ENCODE measurements at regions not wholly inside any gene's neighbourhood (a gene's known extent, or its start where the extent isn't known, plus 50 kb on each side); places are given as distances from the start of the nearest gene placed in this dataset.
"Not testable (repeated sequence)": the region's sequence is repeated elsewhere in the genome, so short reads cannot be mapped to it uniquely, and the experiment has no call there.

- DNase-seq = not testable (repeated sequence)
Measured at GRCh38 chr2:66094689-66095088, 340.2 kb upstream of the MEIS1 start.

DNA sequence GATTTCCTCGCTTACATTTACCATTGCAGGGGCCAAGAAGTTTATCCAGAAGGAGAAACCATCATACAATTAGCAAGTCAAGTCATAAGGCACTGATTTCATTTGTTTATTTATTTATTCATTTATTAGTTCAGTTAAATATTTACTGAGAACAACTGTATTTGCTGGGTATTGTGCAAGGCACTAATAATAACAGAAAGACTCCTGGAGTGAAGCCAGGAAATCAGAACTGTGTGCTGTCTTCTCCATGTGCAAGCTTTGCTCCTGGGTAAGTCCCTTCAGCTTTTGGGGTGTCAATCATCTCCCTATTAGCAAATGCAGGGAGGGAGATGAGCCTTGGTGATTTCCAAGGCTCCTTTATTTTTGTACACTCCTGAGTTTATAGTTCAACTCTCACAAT lies 341.6 kb upstream of the MEIS1 start:
- DNase-seq = no peak

DNA sequence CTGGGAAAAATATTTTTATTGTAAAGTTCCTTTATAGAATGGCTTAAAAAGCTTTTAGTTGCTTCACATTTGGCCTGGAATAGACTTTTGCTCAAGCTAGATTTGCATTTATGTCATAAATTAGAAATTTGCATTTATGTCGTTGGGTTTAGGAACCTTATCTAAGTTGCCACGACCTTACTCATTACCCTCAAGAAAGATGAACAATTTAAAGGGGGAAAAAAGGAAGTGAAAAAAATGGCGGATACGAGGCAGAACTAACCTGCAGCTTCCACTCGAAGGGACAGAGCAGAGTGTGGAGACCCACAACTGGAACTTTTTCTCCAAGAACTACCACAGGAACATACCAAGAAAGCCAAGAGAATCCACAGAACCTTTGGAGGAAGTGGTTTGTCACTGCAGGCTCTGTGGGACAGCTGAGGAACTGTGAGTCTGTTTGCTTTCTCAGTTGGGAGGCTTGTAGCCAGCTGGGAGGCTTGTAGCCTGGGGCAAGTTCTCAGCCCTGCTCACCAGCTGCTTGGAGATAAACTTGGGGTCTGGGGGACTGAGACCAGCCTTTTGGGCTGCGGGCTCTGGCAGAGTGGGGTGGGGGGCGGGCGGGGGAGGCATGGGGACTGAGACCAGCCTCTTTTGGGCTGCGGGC lies 349.9 kb upstream of the MEIS1 start:
- no peak for DNase-seq

DNA sequence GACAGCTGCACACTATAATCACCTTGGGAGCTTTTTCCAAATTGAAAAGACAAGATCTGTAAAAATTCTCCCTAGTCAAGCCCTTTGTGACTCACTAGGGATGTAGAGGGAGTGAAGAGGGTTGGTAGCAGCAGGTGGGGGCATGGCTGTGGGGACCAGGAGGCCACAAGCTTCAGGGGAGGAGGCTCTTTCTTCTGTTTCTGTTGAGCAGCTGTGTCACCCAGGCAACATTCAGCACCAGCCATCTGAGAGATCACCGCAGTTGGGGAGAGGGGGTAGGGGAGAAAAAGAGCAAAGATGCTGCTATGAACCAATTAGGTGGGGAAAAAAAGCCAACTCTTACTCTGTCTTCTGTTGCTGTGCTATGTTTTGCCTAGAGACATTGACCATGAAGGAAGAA lies 352.3 kb upstream of the MEIS1 start:
- no peak for DNase-seq

GRCh38 chr2:66080127-66080526 lies 354.8 kb upstream of the MEIS1 start:
- no peak for DNase-seq

GRCh38 chr2:66073172-66073571 lies 361.8 kb upstream of the MEIS1 start:
- DNase-seq = no peak

DNA sequence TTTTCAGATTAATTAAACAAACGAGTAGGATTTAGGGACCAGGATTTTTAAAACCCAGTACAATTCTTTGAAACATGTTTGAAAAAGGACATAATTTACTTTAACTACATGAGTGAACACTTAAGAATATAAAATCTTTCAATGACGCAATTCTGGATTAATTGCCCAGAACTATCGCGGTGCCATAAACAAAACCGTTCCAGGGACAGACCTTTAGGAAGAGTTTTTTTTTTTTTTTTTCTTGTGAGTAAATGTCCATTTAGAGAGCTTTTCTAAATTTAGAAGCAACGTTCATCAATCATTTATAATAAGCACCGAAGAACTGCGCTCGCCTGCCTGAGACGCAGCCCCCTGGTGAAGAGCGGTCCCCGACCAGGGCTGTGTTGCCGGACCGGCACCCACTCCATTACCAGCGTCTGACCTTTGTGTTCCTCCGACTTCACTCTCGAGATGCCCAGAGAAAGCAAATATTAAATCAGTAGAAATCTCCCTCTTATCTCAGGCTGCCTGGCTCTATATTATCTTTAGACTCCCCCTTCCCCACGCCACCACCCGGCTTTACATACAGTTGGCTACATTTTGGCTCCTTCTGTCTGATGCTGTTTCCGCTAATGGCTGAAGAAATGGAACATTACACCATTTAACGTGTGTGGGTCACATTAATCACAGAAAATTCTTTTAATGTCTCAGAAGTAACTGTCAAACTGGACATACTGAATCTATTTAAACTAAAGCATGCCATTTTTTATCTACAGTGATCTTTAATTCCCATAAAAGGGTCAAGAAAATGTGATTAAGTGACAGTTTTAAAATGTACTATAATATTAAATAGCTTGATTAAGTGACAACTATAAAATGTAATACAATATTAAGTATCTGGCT lies 364.0 kb upstream of the MEIS1 start:
- no peak for DNase-seq

- no peak for DNase-seq
Measured at GRCh38 chr2:66069937-66070720, 364.8 kb upstream of the MEIS1 start.

GRCh38 chr2:66066032-66066431 lies 368.9 kb upstream of the MEIS1 start:
- no peak for DNase-seq

GRCh38 chr2:66059332-66059731 lies 375.6 kb upstream of the MEIS1 start:
- DNase-seq = no peak

DNA sequence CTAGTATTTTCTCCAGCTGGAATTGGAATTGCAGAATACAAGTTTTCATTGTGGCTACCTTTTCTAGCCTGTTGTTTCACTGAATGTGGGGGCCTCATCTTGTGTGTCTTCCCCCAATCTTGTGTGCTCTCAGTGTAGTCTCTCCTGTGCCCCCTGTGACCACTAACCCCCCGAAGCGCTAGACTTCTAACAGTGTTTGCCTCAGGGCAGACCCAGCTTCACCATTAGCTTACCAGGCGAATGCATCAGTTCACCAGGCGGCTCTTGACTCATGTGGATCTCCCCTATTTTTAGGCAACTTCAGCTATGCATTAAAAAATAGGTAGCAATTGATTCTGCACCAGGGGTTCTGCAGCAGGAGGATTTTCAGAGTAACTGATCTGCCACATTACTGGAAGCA lies 376.2 kb upstream of the MEIS1 start:
- no peak for DNase-seq

- DNase-seq = no peak
Measured at GRCh38 chr2:66057844-66058243, 377.1 kb upstream of the MEIS1 start.

DNA sequence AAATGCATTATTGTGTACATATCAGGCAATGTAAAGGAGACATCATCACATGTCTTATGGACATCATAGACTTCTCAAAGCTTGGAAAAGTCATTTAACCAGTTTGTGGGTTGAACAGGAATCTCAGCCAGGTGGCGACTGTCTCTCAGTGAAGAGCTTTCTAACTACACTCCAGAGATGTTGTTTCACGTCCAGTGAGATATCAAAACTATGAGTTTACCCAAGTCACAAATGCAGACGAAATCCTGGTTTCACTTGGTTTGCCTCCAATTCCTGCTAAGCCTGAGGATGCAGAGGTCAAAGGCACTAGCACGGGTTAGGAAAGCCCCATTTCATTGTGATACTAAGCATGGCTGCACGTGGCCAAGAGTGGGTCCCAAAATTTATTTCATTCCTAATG lies 384.5 kb upstream of the MEIS1 start:
- no peak for DNase-seq

DNA sequence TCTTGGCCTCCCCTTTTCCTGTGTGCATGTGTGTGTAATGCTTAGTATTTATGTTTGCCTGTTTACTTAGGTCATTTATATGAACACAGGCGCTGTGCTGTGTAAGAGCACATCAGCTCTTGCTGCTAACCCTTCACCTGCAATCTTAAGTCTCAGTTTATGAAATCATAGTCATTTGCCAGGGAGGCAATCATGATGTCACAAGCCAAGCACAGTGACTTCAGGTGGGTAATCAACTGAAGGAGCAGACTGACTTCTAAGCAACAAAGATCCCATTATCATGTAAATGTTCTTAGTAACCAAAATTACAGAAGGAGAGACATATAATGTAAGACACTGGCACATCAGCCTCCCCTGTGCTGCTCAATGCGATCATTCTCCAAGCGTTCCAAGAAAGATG lies 386.3 kb upstream of the MEIS1 start:
- DNase-seq = no peak

DNA sequence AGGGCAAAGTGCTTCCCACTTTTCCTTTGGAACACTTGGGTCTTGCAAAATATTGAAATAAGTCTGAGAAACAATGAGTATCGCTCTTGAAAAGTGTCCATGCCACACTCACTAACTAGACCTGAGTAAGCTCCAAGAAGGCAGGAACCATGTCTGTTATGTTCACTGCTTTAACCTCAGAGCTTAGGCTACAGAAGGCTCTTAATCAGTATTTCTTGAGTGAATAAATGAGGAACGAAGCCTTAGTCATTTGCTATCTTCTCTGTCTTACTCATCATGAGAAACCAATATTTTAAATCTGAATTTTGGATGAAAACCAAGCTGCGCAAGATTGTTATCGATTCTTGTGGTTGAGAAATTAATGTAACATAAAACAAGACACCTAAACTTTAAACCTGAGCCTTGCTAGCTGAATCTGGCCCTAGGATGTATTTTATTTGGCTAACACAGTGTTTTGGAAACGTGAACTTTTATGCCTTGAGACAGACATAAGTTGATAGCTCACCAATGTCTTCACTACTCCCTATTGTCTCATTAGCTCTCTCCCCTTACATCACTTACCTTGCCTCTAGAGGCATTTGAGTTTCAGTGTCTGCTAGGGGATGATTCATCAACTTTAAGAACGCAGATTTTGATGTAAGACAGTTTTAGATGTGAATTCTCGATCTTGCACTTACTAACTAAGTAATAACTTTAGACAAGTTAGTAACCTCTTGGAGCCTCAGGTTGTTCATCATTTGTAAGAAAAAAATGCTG lies 392.8 kb upstream of the MEIS1 start:
- no peak for DNase-seq

GRCh38 chr2:66036948-66037347 lies 398.0 kb upstream of the MEIS1 start:
- DNase-seq = no peak

DNA sequence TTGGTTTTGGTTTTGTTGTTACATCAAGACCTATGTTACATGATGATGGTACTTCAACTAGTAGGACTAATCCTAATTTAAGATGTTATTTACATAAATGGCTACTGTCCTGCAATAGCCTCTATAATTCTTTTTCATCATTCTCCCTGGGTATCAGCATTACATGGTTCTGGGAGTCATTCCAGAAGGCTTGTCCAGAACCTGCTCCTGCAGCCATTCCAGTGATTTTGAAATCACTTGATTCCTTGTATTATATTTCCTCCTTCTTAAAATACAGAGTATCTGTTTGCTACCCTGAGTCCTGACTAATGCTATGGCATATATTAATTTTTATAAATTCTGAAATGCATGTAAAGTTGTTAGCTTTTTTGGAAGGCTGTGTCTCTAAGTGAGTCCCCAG lies 400.5 kb upstream of the MEIS1 start:
- DNase-seq = no peak

GRCh38 chr2:66032226-66032775 lies 402.6 kb upstream of the MEIS1 start:
- DNase-seq = no peak

DNA sequence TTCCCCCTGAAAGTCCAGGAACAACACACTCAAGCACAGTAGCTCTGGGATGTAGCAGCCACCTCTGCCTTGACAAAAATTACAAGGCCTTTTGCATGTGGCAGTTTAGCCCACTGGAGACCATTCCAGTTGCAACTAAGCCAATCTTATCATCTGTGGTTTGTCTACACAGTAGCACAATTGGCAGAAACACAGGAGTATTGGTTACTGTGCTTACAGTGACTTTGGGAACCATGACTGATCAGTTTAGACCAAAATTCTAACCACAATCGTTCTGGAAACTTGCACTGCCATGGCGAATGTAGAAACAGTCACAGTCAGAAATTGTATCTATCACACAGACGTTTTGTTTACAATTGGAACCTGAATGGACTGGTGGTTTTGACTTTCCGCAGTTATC lies 403.7 kb upstream of the MEIS1 start:
- no peak for DNase-seq

- no peak for DNase-seq
Measured at GRCh38 chr2:66030553-66030952, 404.4 kb upstream of the MEIS1 start.

DNA sequence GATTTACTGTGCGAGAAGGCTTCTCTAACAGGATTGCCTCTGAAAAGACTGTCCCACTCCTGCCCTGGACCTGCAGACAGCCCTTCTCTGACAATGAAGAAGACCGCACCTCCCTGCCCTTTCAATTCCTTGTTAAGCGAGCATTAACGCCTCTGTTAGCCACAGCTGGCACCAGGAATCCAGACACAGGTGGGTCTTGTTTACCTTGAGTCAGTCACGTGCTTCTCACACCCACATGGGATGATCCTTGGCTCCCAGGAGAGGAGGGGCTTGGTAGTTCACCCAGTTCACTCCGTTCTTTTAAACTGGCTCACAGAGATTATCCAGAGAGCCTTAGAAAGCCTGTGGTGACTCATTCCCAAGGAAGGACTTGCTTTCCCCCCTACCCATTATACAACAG lies 410.5 kb upstream of the MEIS1 start:
- no peak for DNase-seq

DNA sequence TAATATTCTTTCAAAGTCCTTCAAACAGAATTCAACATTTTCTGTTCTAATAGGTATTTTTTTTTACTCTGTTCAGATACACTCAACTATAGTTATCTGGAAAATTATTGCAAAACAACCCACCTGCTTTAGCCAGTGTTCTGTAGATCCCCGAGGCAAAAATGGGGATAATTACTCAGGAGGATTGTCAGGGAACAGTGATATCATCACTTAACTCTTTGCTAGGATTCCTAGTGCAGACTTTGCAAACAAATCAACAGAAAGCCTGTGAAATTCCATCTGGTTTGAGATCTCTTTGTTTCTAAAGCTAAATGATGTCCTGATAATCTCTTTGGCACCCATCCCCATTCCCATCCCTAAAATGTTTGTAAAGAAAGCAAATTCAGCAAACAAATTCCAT lies 413.6 kb upstream of the MEIS1 start:
- DNase-seq = no peak

DNA sequence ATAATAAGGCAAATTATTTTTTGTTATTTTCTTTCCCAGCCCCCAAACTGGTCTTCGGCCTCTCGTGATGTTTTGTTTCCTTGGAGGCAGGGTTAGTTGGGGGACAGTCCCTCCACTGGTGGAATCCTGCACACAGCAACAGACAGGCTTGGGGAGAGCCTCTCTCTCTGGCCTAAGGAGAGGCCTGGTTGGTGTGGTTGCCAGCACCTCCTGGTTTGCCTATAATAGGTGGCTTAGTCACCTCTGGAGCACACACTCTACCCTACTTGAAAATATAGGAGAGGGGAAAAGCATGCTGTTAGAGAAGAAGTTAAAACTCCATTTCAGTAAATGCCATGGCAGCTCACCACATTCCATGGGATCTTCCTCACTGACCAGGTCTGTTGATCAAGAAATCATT lies 417.2 kb upstream of the MEIS1 start:
- DNase-seq = no peak

Measured in activated CD8-positive, alpha-beta memory T cell treated with anti-CD3 and anti-CD28 coated beads, Interleukin-2, amount 50 U/mL, for 48 hours (primary cell).